SHP77 (cell line): ENCODE measurements at regions not wholly inside any gene's neighbourhood (a gene's known extent, or its start where the extent isn't known, plus 50 kb on each side); places are given as distances from the start of the nearest gene placed in this dataset.

Experiments used
- DNase-seq, 2 experiments: peaks; one replicate each; lab custom pipeline; 2025; lab: John Stamatoyannopoulos, UW

- DNase-seq = no peak
Measured at GRCh38 chr7:36096460-36097095, 56.5 kb upstream of the EEPD1 start.

GRCh38 chr7:36098096-36098495 is 55.0 kb upstream of the EEPD1 start:
- DNase-seq = no peak

- DNase-seq = no peak
Measured at GRCh38 chr7:36100226-36100625, 52.8 kb upstream of the EEPD1 start.

GRCh38 chr7:36100634-36101033 is 52.4 kb upstream of the EEPD1 start:
- no peak for DNase-seq
